ENCODE measurements at regions not wholly inside any gene's neighbourhood (a gene's known extent, or its start where the extent isn't known, plus 50 kb on each side); places are given as distances from the start of the nearest gene placed in this dataset.

DNA sequence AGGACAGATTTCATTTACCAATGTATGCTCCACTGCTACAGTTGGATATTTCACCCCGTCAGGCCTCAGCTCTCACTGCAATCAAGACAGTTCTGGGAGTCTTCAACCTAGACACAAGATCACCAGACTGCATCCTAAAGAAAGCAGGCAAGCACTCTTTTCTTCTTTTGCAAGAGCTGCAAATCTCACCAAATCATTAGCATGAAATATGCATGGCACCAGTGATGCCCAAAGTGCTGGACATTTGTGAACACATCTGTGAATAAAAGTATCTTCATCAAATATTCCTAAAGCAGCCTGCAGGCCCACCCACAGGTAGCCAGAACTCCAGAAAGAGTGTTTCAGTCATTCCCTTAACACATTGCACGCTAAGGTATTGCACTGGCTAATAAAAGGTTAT is 87.5 kb downstream of the RBM43 start:
- Mint-ChIP-seq H3K36me3 (ENCODE audit: insufficient read depth in 1 of 3, low read depth in 3 of 3) (no peaks in the 10 kb centered on the region), H3K4me3 (no peak overlapping the region), H3K4me1 (peaks cover 41 to 49% of the 10 kb centered on the region in 2 experiments), H3K27ac (no peak overlapping the region), H3K27me3 (ENCODE audit: low read depth) (no peaks in the 10 kb centered on the region), H3K9me3 (no peaks in the 10 kb centered on the region; a peak in 1 of 5 replicates)
- WGBS (ENCODE audit: extremely low coverage, insufficient read length, low lambda C conversion rate), result no CpG with 5 or more reads among the region's 2 CpGs
- Histone ChIP-seq H4K91ac (ENCODE audit: insufficient read length, low read depth, low read length) (no peak overlapping the region), H3K18ac (ENCODE audit: insufficient read length, low read depth, low read length) (no peak overlapping the region), H3K9me3 (ENCODE audit: control insufficient read depth, low read depth, low read length) (no peaks in the 10 kb centered on the region), H2AFZ (ENCODE audit: low read length) (no peak overlapping the region), H3K79me2 (ENCODE audit: insufficient read depth, low read length) (no peaks in the 10 kb centered on the region), H4K5ac (ENCODE audit: insufficient read length, low read depth, low read length) (no peak overlapping the region), H2BK5ac (ENCODE audit: insufficient read length, low read length) (no peak overlapping the region), H4K20me1 (ENCODE audit: control insufficient read depth, insufficient read depth, insufficient read length) (no peaks in the 10 kb centered on the region), H2BK15ac (ENCODE audit: low read depth, low read length) (no peak overlapping the region), H3K27me3 (ENCODE audit: insufficient read depth, low read length) (no peaks in the 10 kb centered on the region), H3K79me1 (ENCODE audit: insufficient read depth, low read depth, low read length, poor library complexity, severe bottlenecking) (no peaks in the 10 kb centered on the region), H3K56ac (ENCODE audit: insufficient read length, low read depth, low read length) (no peak overlapping the region), H3K9ac (ENCODE audit: extremely low read depth, insufficient read length, low read length) (no peak overlapping the region), H3K23me2 (ENCODE audit: insufficient read length, low read depth, low read length, poor library complexity, severe bottlenecking) (no peaks in the 10 kb centered on the region), H2BK20ac (ENCODE audit: low read depth, low read length, poor library complexity, severe bottlenecking) (no peak overlapping the region), H2BK120ac (ENCODE audit: low read depth, low read length, poor library complexity, severe bottlenecking) (no peak overlapping the region), H3K14ac (ENCODE audit: insufficient read depth, low read length) (no peak overlapping the region), H2BK12ac (ENCODE audit: insufficient read length, low read depth, low read length) (no peak overlapping the region), H3K23ac (ENCODE audit: insufficient read length, low read depth, low read length) (no peak overlapping the region), H4K8ac (replicated peaks; ENCODE audit: insufficient read length, low read depth, low read length) (no peak overlapping the region), H3K27ac (ENCODE audit: insufficient read length, low read depth, low read length) (no peak overlapping the region), H2AK5ac (ENCODE audit: insufficient read length, low read length) (no peak overlapping the region), H3K4me2 (ENCODE audit: insufficient read depth, insufficient read length, low read length) (no peak overlapping the region), H3K4ac (ENCODE audit: low read depth, low read length) (no peak overlapping the region), H3T11ph (ENCODE audit: low read length) (no peak overlapping the region), H3K4me1 (ENCODE audit: insufficient read depth, low read length) (peaks cover 12% of the 10 kb centered on the region; the same call in 1 of the 2 replicates)
- TF ChIP-seq, protein P1, sequence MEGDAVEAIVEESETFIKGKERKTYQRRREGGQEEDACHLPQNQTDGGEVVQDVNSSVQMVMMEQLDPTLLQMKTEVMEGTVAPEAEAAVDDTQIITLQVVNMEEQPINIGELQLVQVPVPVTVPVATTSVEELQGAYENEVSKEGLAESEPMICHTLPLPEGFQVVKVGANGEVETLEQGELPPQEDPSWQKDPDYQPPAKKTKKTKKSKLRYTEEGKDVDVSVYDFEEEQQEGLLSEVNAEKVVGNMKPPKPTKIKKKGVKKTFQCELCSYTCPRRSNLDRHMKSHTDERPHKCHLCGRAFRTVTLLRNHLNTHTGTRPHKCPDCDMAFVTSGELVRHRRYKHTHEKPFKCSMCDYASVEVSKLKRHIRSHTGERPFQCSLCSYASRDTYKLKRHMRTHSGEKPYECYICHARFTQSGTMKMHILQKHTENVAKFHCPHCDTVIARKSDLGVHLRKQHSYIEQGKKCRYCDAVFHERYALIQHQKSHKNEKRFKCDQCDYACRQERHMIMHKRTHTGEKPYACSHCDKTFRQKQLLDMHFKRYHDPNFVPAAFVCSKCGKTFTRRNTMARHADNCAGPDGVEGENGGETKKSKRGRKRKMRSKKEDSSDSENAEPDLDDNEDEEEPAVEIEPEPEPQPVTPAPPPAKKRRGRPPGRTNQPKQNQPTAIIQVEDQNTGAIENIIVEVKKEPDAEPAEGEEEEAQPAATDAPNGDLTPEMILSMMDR (conservative IDR thresholded peaks at IDR 0.05), result no peak
- DNase-seq, result no peak

Measured in H9 (cell line).